HL-60 (cell line): ENCODE measurements at regions not wholly inside any gene's neighbourhood (a gene's known extent, or its start where the extent isn't known, plus 50 kb on each side); places are given as distances from the start of the nearest gene placed in this dataset.

ENCODE experiments used
- DNase-seq, 2 experiments: peaks; one replicate each; pipeline ENCODE4 v3.0.0-alpha.2; 2010 to 2020; ENCODE audit warnings: low read depth in 1 of 2, low spot score in 1 of 2
- H3K27ac ChIP-seq: fragments of 250-450 bp; sonication (Bioruptor Pico); replicated peaks from 2 replicates; pipeline ENCODE4 v1.5.1; 2020; ENCODE audit warnings: mild to moderate bottlenecking, moderate library complexity
- H3K27me3 ChIP-seq: fragments of 250-450 bp; sonication (Bioruptor Pico); 2 replicates; pipeline ENCODE4 v1.5.1; 2021; ENCODE audit warnings: mild to moderate bottlenecking, moderate library complexity; ENCODE audit not compliant: insufficient read depth, poor library complexity, severe bottlenecking
- H3K4me3 ChIP-seq: replicated peaks from 2 replicates; pipeline ENCODE4 v1.5.1; 2011; ENCODE audit warnings: mild to moderate bottlenecking, control low read depth, low read length; ENCODE audit not compliant: insufficient read depth
- CTCF ChIP-seq: IDR thresholded peaks from one replicate; pipeline ENCODE4 v1.5.1; 2011; ENCODE audit warnings: low read length, control low read depth, inconsistent platforms; ENCODE audit not compliant: insufficient read depth
- GABPA ChIP-seq: IDR thresholded peaks from 2 replicates; pipeline ENCODE4 v1.6.1; 2012; ENCODE audit warnings: low read depth
- POLR2AphosphoS5 ChIP-seq: IDR thresholded peaks from 2 replicates; pipeline ENCODE4 v1.6.1; 2012; ENCODE audit warnings: low read depth
- REST ChIP-seq: IDR thresholded peaks from 2 replicates; pipeline ENCODE4 v1.6.1; 2012; ENCODE audit warnings: low read depth; ENCODE audit not compliant: insufficient replicate concordance
- SPI1 ChIP-seq: IDR thresholded peaks from 2 replicates; pipeline ENCODE4 v1.6.1; 2012; ENCODE audit warnings: low read depth, mild to moderate bottlenecking, borderline replicate concordance

GRCh38 chr6:126264265-126264664 lies 75.7 kb upstream of the CENPW start:
- Histone ChIP-seq H3K4me3 (no peak overlapping the region), H3K27me3 (no peaks in the 10 kb centered on the region), H3K27ac (no peak overlapping the region)
- no peak for DNase-seq
- no peak for TF ChIP-seq CTCF
- TF ChIP-seq GABPA, result no peak
- no peak for TF ChIP-seq POLR2AphosphoS5
- no peak for TF ChIP-seq SPI1
- no peak for TF ChIP-seq REST

GRCh38 chr6:126266664-126267063 lies 73.3 kb upstream of the CENPW start:
- Histone ChIP-seq H3K27me3 (no peaks in the 10 kb centered on the region), H3K27ac (no peak overlapping the region), H3K4me3 (no peak overlapping the region)
- no peak for DNase-seq
- TF ChIP-seq REST (no peak), POLR2AphosphoS5 (no peak), SPI1 (no peak), CTCF (no peak), GABPA (no peak)

- TF ChIP-seq GABPA, result no peak
- no peak for TF ChIP-seq POLR2AphosphoS5
- TF ChIP-seq REST, result no peak
- TF ChIP-seq CTCF, result no peak
- no peak for TF ChIP-seq SPI1
- Histone ChIP-seq H3K27ac (no peak overlapping the region), H3K27me3 (no peaks in the 10 kb centered on the region), H3K4me3 (no peak overlapping the region)
- DNase-seq, result no peak
These were observed 72.3 kb upstream of the CENPW start for GRCh38 chr6:126267626-126268025.
